B cell (primary cell): ENCODE measurements at regions not wholly inside any gene's neighbourhood (a gene's known extent, or its start where the extent isn't known, plus 50 kb on each side); places are given as distances from the start of the nearest gene placed in this dataset.

ENCODE experiments used
- EZH2 ChIP-seq: IDR thresholded peaks from 2 replicates; pipeline ENCODE4 v1.6.1; 2012; ENCODE audit warnings: borderline replicate concordance, low read depth, mild to moderate bottlenecking, moderate library complexity, low read length; ENCODE audit not compliant: insufficient read depth, poor library complexity, severe bottlenecking
- TF ChIP-seq, protein P1 (sequence below): fragments of 200-600 bp; IDR thresholded peaks from one replicate; pipeline ENCODE4 v1.8.0; 2022; ENCODE audit warnings: antibody characterized with exemption, mild to moderate bottlenecking

DNA sequence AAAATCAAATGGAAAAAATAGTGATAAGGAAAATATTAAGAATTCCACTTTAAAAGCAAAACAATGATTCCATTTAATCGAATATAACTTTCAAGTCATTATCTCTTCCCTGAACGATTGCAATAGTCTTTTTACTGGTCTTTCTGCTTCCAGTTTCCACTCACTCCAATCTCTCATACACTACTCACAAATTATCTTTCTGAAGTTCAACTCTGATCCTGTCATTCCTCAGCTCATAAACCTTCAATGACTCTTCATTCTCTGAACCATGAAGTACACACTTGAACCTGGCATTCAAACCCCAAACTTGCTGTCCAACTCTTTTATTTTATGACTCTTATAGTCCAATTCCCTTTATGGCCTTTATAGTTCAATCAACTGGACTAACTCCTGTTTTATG is 304.1 kb upstream of the TCF21 start:
- TF ChIP-seq, protein P1, sequence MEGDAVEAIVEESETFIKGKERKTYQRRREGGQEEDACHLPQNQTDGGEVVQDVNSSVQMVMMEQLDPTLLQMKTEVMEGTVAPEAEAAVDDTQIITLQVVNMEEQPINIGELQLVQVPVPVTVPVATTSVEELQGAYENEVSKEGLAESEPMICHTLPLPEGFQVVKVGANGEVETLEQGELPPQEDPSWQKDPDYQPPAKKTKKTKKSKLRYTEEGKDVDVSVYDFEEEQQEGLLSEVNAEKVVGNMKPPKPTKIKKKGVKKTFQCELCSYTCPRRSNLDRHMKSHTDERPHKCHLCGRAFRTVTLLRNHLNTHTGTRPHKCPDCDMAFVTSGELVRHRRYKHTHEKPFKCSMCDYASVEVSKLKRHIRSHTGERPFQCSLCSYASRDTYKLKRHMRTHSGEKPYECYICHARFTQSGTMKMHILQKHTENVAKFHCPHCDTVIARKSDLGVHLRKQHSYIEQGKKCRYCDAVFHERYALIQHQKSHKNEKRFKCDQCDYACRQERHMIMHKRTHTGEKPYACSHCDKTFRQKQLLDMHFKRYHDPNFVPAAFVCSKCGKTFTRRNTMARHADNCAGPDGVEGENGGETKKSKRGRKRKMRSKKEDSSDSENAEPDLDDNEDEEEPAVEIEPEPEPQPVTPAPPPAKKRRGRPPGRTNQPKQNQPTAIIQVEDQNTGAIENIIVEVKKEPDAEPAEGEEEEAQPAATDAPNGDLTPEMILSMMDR, result no peak
- TF ChIP-seq EZH2, result no peak
